ENCODE measurements at regions not wholly inside any gene's neighbourhood (a gene's known extent, or its start where the extent isn't known, plus 50 kb on each side); places are given as distances from the start of the nearest gene placed in this dataset.

DNA sequence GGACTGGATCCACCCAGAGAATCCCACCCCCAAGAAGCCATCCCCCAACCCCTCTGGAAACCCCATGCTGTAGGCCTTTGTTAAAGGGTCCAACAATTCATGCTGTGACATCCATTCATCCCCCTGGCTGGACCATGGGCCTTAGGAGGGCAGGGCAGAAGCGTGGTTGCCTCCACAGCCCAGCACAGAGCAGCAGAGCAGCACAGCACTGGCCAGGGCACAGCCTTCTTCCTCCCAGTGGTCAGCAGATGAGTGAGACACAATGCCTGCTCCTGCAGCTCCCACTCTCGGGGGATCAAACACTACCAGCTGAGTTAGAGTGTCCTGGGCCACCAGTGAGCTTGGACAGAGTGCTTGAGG lies 84.5 kb upstream of the LINC01488 start:
- no peaks in the 10 kb centered on the region for H4K20me1 ChIP-seq (ENCODE audit: insufficient read depth, low read length)
- H3K9me3 ChIP-seq (ENCODE audit: control insufficient read depth, insufficient read depth, low read length), result peaks cover 2% of the 10 kb centered on the region; the same call in 1 of the 2 replicates
- no peaks in the 10 kb centered on the region for H3K79me1 ChIP-seq (ENCODE audit: low read depth in 1 of 2, low read length in 2 of 2)
- H4K5ac ChIP-seq (ENCODE audit: low read depth, low read length), result no peak overlapping the region
- WGBS, 2 experiments (ENCODE audit: extremely low coverage in 2 of 2, insufficient read length in 1 of 2), result 100% methylated on average over 2 of the region's 2 CpGs; no CpG with 5 or more reads in 1 of the 2 experiments
- ATAC-seq (ENCODE audit: low read depth), result no peak
- DNase-seq, result no peak
- H3K14ac ChIP-seq (replicated peaks; ENCODE audit: low read depth, low read length), result no peak overlapping the region
- H3K27ac ChIP-seq (ENCODE audit: insufficient read depth, low read length), result no peak overlapping the region
- intact Hi-C loops (cut with micrococcal nuclease) (no loop called here), in situ Hi-C loops (cut with MboI; ENCODE audit: low sequenced_read_pairs) (no loop called here), dilution Hi-C loops (cut with HindIII; ENCODE audit: low sequenced_read_pairs, unreplicated experiment) (no loop called here)
- H2BK5ac ChIP-seq (ENCODE audit: low read depth, low read length, poor library complexity, severe bottlenecking), result peak overlapping the region; percentile 38
- H4K91ac ChIP-seq (ENCODE audit: insufficient read depth, low read depth, low read length), result no peak overlapping the region
- no TSS peak for BruUV-seq (replicated peaks)
- peak overlapping the region; percentile 34; the same call in 1 of the 2 replicates for H2BK20ac ChIP-seq (ENCODE audit: low read depth, low read length)
- peak overlapping the region; percentile 33 for H2AK5ac ChIP-seq (ENCODE audit: low read depth, low read length)
- CTCF ChIA-PET, result no interaction called here
- TF ChIP-seq, protein P1, sequence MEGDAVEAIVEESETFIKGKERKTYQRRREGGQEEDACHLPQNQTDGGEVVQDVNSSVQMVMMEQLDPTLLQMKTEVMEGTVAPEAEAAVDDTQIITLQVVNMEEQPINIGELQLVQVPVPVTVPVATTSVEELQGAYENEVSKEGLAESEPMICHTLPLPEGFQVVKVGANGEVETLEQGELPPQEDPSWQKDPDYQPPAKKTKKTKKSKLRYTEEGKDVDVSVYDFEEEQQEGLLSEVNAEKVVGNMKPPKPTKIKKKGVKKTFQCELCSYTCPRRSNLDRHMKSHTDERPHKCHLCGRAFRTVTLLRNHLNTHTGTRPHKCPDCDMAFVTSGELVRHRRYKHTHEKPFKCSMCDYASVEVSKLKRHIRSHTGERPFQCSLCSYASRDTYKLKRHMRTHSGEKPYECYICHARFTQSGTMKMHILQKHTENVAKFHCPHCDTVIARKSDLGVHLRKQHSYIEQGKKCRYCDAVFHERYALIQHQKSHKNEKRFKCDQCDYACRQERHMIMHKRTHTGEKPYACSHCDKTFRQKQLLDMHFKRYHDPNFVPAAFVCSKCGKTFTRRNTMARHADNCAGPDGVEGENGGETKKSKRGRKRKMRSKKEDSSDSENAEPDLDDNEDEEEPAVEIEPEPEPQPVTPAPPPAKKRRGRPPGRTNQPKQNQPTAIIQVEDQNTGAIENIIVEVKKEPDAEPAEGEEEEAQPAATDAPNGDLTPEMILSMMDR (conservative IDR thresholded peaks at IDR 0.05; ENCODE audit: low read depth, low read length), result no peak
- TF ChIP-seq BHLHE40 (IDR thresholded peaks at IDR 0.05; ENCODE audit: low read depth, low read length), result no peak
- no peak for TF ChIP-seq RFX5 (IDR thresholded peaks at IDR 0.05; ENCODE audit: low read depth, low read length)
- no peak for TF ChIP-seq SMC3 (IDR thresholded peaks at IDR 0.05; ENCODE audit: low read depth, low read length)
- no peak for TF ChIP-seq MAFK (IDR thresholded peaks at IDR 0.05; ENCODE audit: low read depth, low read length)
- TF ChIP-seq, protein P2, sequence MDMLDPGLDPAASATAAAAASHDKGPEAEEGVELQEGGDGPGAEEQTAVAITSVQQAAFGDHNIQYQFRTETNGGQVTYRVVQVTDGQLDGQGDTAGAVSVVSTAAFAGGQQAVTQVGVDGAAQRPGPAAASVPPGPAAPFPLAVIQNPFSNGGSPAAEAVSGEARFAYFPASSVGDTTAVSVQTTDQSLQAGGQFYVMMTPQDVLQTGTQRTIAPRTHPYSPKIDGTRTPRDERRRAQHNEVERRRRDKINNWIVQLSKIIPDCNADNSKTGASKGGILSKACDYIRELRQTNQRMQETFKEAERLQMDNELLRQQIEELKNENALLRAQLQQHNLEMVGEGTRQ (IDR thresholded peaks at IDR 0.05; ENCODE audit: low read depth, low read length), result no peak
- TF ChIP-seq RAD21 (IDR thresholded peaks at IDR 0.05; ENCODE audit: low read length), result no peak
- no peak for TF ChIP-seq MAZ (IDR thresholded peaks at IDR 0.05; ENCODE audit: borderline replicate concordance, low read depth, low read length)
- TF ChIP-seq, protein P3, sequence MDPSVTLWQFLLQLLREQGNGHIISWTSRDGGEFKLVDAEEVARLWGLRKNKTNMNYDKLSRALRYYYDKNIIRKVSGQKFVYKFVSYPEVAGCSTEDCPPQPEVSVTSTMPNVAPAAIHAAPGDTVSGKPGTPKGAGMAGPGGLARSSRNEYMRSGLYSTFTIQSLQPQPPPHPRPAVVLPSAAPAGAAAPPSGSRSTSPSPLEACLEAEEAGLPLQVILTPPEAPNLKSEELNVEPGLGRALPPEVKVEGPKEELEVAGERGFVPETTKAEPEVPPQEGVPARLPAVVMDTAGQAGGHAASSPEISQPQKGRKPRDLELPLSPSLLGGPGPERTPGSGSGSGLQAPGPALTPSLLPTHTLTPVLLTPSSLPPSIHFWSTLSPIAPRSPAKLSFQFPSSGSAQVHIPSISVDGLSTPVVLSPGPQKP (IDR thresholded peaks at IDR 0.05; ENCODE audit: borderline replicate concordance, low read depth, low read length), result no peak
- TF ChIP-seq CHD1 (IDR thresholded peaks at IDR 0.05; ENCODE audit: low read depth, low read length), result no peak
- TF ChIP-seq RCOR1 (IDR thresholded peaks at IDR 0.05; ENCODE audit: insufficient replicate concordance, low read length), result no peak
- TF ChIP-seq CEBPB (IDR thresholded peaks at IDR 0.05; ENCODE audit: low read depth, low read length), result no peak
- TF ChIP-seq NFE2L2 (IDR thresholded peaks at IDR 0.05; ENCODE audit: low read depth, low read length), result no peak
- no peak for TF ChIP-seq FOS (IDR thresholded peaks at IDR 0.05; ENCODE audit: low read depth, low read length)
- no peak for TF ChIP-seq MXI1 (IDR thresholded peaks at IDR 0.05; ENCODE audit: borderline replicate concordance, low read depth, low read length)
- TF ChIP-seq POLR2A (IDR thresholded peaks at IDR 0.05; ENCODE audit: low read depth, low read length), result no peak
- no peak overlapping the region for H2BK15ac ChIP-seq (ENCODE audit: low read depth, low read length)
- no peak overlapping the region for H2BK120ac ChIP-seq (ENCODE audit: low read depth, low read length)
- no peak overlapping the region for H3K4me2 ChIP-seq (ENCODE audit: low read depth, low read length)
- peaks cover 9% of the 10 kb centered on the region for H3K4me1 ChIP-seq (ENCODE audit: control insufficient read depth, insufficient read depth, low read length)
- H3K4me3 ChIP-seq (ENCODE audit: insufficient read depth, low read depth, low read length), result no peak overlapping the region
- H3K9ac ChIP-seq (ENCODE audit: low read depth, low read length), result no peak overlapping the region
- no peak overlapping the region for H3K18ac ChIP-seq (ENCODE audit: low read depth, low read length)
- H3K27me3 ChIP-seq (ENCODE audit: control insufficient read depth, insufficient read depth, low read length), result no peaks in the 10 kb centered on the region; the same call in 1 of the 2 replicates
- H3K36me3 ChIP-seq (ENCODE audit: control insufficient read depth, insufficient read depth, low read length), result no peaks in the 10 kb centered on the region
- H4K8ac ChIP-seq (ENCODE audit: low read depth in 2 of 2, low read length in 2 of 2), result no peak overlapping the region
- POLR2A ChIA-PET (ENCODE audit: unreplicated experiment), result no interaction called here
- peak overlapping the region; percentile 19 for H2AFZ ChIP-seq (replicated peaks; ENCODE audit: low read length, poor library complexity)
- peak overlapping the region; percentile 52; the same call in 1 of the 2 replicates for H3K4ac ChIP-seq (ENCODE audit: low read depth, low read length)
- H3K56ac ChIP-seq (ENCODE audit: extremely low read depth, insufficient read depth, low read length), result no peak overlapping the region
- no peak overlapping the region for H3K23ac ChIP-seq (ENCODE audit: low read depth, low read length)
- no peak overlapping the region for H2AK9ac ChIP-seq (replicated peaks; ENCODE audit: low read depth, low read length, poor library complexity)
- H3K9me1 ChIP-seq (ENCODE audit: insufficient read depth, low read length), result peaks cover 6% of the 10 kb centered on the region; the same call in 1 of the 2 replicates

All from IMR-90 (cell line).